CD4-positive, alpha-beta T cell treated with Interleukin-6 at 100 ng/mL for 8 hours (primary cell): ENCODE measurements at regions not wholly inside any gene's neighbourhood (a gene's known extent, or its start where the extent isn't known, plus 50 kb on each side); places are given as distances from the start of the nearest gene placed in this dataset.

Experiments used
- DNase-seq: peaks from one replicate; pipeline ENCODE4 v3.0.0-alpha.2; 2020; ENCODE audit warnings: mixed read lengths, low spot score

DNA sequence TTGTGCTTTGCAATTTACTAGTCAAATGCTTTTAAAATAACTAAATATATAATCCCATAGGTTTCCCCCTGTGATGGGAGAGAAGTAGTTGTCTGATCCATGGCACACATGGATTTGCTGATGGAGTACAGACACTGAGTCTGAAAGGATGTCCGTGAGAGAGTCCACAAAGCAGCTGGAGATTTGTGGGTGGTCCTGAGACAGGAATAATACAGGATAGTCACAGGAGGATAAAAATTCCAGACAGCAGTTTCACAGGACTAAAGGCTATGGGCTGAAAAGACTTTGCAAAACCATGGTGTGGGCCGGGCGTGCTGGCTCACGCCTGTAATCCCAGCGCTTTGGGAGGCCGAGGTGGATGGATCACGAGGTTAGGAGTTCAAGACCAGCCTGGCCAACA, 58.7 kb upstream of the ZFR start:
- DNase-seq = no peak

DNA sequence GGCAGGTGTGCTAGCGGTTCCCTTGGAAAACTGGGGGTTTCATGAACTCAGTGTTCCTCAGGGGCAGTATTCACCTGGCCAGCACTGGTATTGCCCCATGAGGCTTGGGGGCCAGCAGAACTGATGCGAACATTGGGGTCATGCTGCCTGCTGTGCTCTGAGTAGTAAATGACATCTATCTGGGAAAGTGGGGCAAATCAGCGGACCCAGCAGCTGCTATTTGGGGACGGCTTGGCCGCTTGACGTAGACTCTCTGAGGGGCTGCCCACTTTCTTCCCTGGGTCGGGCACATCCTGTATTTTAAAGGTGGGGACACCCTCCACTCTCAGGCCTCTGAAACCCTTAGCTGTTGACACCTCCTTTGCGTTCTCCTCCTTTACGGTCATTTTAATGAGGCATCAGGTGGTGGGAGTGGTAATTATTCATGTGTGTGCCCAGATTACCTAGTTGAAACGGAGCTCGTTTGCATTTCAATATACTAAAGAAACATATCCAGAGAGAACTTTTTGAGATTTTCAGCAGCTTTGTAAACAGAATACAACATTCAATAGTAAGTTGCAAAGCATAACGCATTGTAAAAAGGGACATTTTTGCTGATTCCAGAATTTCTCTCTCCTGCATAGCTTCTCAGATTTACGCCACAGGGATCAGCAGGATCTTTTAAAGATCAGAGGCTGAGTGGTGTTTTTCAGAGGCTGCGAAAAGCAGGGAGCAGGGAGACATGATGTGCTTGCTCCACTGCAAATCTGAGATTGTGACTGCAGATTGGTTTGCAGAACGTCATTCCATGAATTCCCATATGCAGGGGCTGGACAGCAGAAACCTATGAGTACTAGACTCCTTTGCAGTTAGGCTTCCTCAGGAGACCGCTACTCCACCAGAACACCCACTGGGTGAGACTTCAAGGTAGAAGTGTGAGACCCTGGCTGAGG, 56.8 kb upstream of the ZFR start:
- no peak for DNase-seq

DNA sequence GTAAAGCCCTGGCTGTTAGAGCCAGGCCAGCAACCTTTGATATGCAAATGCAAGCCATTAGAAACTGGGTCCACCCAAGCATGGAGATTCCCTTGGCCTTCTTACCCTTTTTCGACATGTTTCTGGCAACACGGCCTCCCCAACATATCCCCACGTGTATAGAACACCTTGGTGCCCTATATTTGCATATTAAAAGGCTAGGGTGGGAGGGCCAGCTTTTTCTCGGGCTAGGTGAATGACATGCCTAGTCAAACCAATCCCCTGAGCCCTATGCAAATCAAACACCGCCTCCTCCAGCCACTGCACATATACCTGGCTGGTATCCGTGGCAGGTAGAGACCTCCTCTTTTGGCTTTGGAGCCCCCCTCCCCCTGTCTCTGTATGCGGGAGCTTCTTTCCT, 55.6 kb upstream of the ZFR start:
- no peak for DNase-seq

DNA sequence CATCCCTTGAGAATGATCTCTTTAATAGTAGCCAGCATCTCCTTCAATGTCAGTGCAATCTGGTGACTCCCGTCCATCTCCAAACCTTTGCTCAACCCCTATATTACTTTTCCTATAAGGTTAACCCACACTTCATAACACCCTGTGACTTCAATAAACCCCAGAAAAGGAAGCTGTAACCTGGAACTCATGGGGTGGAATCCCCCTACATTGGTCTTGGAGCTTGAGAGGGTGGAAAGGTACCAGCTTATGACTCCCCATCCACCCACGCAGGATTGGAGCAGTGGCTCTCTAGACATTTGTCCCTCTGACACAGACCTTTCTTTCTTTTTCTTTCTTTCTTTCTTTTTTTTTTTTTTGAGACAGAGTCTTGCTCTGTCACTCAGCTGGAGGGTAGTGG, 54.7 kb upstream of the ZFR start:
- no peak for DNase-seq

DNA sequence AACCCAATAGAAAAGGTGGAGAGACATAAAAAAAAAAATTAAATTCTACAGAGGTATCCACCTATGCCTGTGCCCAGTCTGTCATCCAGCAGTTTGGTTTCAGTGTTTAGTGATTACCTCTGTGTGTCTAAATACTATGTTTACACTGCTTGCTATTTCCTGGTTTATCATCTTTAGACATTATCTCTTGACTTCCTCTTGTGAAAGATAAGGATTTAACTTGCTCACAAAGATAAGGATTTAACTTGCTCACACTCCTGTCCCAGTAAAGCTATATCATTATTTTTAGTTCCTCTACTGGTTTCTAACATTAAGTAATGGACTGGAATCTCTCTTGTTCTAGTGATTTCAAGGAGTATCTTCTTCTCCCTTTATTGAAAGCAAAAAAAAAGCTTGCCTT, 53.9 kb upstream of the ZFR start:
- DNase-seq = no peak

DNA sequence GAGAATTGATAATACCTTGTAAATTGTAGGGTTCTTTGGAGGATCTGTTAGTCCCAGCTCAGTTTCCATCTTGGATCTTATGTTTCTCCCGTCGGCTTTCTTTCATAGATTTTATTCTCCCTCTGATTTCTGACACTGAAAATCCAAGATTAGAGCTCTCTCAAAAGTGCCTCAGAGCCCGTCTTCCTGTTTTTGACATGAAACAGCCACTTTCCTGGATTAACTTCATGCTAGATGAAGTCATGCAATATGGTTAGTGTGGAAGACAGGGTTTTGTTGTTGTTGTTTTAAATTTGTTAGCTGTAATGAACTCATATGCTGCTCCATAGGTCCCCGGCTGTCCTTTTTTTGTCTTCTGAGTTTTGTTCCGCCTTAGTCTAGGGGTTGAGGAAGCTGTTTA, 51.6 kb upstream of the ZFR start:
- DNase-seq = no peak

DNA sequence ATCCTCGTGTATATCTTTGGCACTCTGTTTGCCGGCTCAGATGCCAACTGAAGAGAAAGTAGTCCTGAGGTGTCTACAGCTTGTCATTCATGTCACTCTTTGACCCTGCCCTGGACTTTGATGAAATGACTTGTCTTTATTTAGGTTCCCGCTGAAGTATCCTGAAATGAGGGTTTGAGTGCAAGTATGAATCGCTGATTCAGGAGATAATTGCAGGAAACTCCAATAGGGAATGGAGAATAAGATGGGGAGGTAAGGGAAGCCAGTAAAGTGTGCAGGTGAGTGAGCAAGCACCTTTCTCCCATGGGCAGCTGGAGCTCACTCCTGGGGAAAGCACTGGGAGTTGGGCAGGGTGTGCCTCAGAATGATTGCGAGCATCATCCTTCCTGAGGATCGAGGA, 50.3 kb upstream of the ZFR start:
- DNase-seq = no peak
